ENCODE measurements at regions not wholly inside any gene's neighbourhood (a gene's known extent, or its start where the extent isn't known, plus 50 kb on each side); places are given as distances from the start of the nearest gene placed in this dataset.

GRCh38 chr7:88700725-88701124 lies 58.8 kb upstream of the ZNF804B start:
- DNase-seq: no peak

GRCh38 chr7:88694207-88694606 lies 65.3 kb upstream of the ZNF804B start:
- DNase-seq: no peak

GRCh38 chr7:88693131-88693530 lies 66.4 kb upstream of the ZNF804B start:
- no peak for DNase-seq

GRCh38 chr7:88692493-88692892 lies 67.0 kb upstream of the ZNF804B start:
- no peak for DNase-seq

GRCh38 chr7:88689821-88690220 lies 69.7 kb upstream of the ZNF804B start:
- no peak for DNase-seq

GRCh38 chr7:88688222-88688621 lies 71.3 kb upstream of the ZNF804B start:
- DNase-seq: no peak

GRCh38 chr7:88686468-88687229 lies 72.9 kb upstream of the ZNF804B start:
- no peak for DNase-seq

GRCh38 chr7:88681682-88682081 lies 77.8 kb upstream of the ZNF804B start:
- no peak for DNase-seq

- DNase-seq: no peak
Observed at GRCh38 chr7:88670536-88670935, 89.0 kb upstream of the ZNF804B start.

- no peak for DNase-seq
Observed at GRCh38 chr7:88669913-88670312, 89.6 kb upstream of the ZNF804B start.

- no peak for DNase-seq
Observed at GRCh38 chr7:88668591-88668990, 90.9 kb upstream of the ZNF804B start.

GRCh38 chr7:88666626-88667025 lies 92.9 kb upstream of the ZNF804B start:
- no peak for DNase-seq

- DNase-seq: no peak
Observed at GRCh38 chr7:88665892-88666514, 93.5 kb upstream of the ZNF804B start.

- no peak for DNase-seq
Observed at GRCh38 chr7:88664630-88665233, 94.8 kb upstream of the ZNF804B start.

GRCh38 chr7:88661921-88662320 lies 97.6 kb upstream of the ZNF804B start:
- no peak for DNase-seq

GRCh38 chr7:88647825-88648224 lies 111.7 kb upstream of the ZNF804B start:
- no peak for DNase-seq

- DNase-seq: no peak
Observed at GRCh38 chr7:88638583-88638982, 120.9 kb upstream of the ZNF804B start.

- no peak for DNase-seq
Observed at GRCh38 chr7:88637795-88638194, 121.7 kb upstream of the ZNF804B start.

- no peak for DNase-seq
Observed at GRCh38 chr7:88635149-88635548, 124.4 kb upstream of the ZNF804B start.

- no peak for DNase-seq
Observed at GRCh38 chr7:88629559-88629958, 129.9 kb upstream of the ZNF804B start.

GRCh38 chr7:88628363-88629085 lies 131.0 kb upstream of the ZNF804B start:
- no peak for DNase-seq

GRCh38 chr7:88617185-88617584 lies 142.3 kb upstream of the ZNF804B start:
- DNase-seq: no peak

- no peak for DNase-seq
Observed at GRCh38 chr7:88615336-88615735, 144.2 kb upstream of the ZNF804B start.
